HepG2 (cell line): ENCODE measurements at regions not wholly inside any gene's neighbourhood (a gene's known extent, or its start where the extent isn't known, plus 50 kb on each side); places are given as distances from the start of the nearest gene placed in this dataset.

ENCODE experiments used
- ATAC-seq: fragments of 200-7000 bp; cut with Tn5 transposase; 3 replicates; pipeline ENCODE4 v1.9.1; 2020; ENCODE audit warnings: mild to moderate bottlenecking, moderate library complexity
- BruUV-seq: library from RNA; stranded (reverse); fragments of 400-500 nt; replicated peaks from 2 replicates; lab custom pipeline; 2021; lab: Mats Ljungman, UMichigan
- CTCF ChIA-PET: fragments of 300-600 bp; formaldehyde crosslinking; extraction: SDS; loops from one replicate; lab custom pipeline; 2021; ENCODE audit warnings: low total read pairs, inconsistent platforms, low intra/inter-chr PET ratio; lab: Yijun Ruan, JAX
- POLR2A ChIA-PET: fragments of 350-600 bp; sonication (Branson Sonifier 250); formaldehyde crosslinking; loops from one replicate; lab custom pipeline; 2020; ENCODE audit warnings: antibody characterized with exemption, inconsistent platforms; lab: Yijun Ruan, JAX
- DNase-seq: peaks from one replicate; pipeline ENCODE4 v3.0.0-alpha.2; 2015; ENCODE audit warnings: low spot score
- FAIRE-seq: peaks from 3 replicates; lab custom pipeline; 2011; peaks lifted over from hg19 to GRCh38; lab: Jason Lieb, UNC
- H2AFZ ChIP-seq: one replicate; pipeline ENCODE4 v1.6.1; 2011; ENCODE audit warnings: low read length, inconsistent platforms
- H3K27ac ChIP-seq: fragments of 300-600 bp; 3 replicates; pipeline ENCODE4 v1.8.0; 2011; ENCODE audit warnings: mixed run types, mild to moderate bottlenecking, mixed read lengths, low read length, inconsistent platforms; ENCODE audit not compliant: insufficient read depth; ENCODE audit errors: extremely low read length
- H3K27me3 ChIP-seq, 2 experiments: fragments of 200-600 bp in 1 of 2; 2 replicates in 1 of 2; 3 replicates in 1 of 2; pipeline versions ENCODE4 v1.6.0 to v1.8.0; 2011; ENCODE audit warnings: low read length in 2 of 2, mild to moderate bottlenecking in 2 of 2, moderate library complexity in 2 of 2, inconsistent platforms in 1 of 2; ENCODE audit not compliant: insufficient read depth in 2 of 2, control insufficient read depth in 1 of 2
- H3K36me3 ChIP-seq, 2 experiments: fragments of 200-600 bp in 1 of 2; replicated peaks in 1 of 2; 2 replicates in 1 of 2; 3 replicates in 1 of 2; pipeline versions ENCODE4 v1.5.1 to v1.8.0; 2011; ENCODE audit warnings: low read length in 2 of 2, inconsistent platforms in 1 of 2; ENCODE audit not compliant: insufficient read depth in 2 of 2, control insufficient read depth in 1 of 2
- H3K4me1 ChIP-seq: 2 replicates; pipeline ENCODE4 v1.5.1; 2012; ENCODE audit warnings: low read length, inconsistent platforms; ENCODE audit not compliant: insufficient read depth
- H3K4me2 ChIP-seq: 2 replicates; pipeline ENCODE4 v1.6.0; 2011; ENCODE audit warnings: low read depth, low read length, inconsistent platforms
- H3K4me3 ChIP-seq, 3 experiments: fragments of 200-600 bp in 1 of 3; sonication (generic), shearing (Covaris generic) in 1 of 3; replicated peaks in 1 of 3; 2 replicates each; pipeline ENCODE4 v1.5.1; 2011 to 2016; ENCODE audit warnings: low read length in 3 of 3, inconsistent platforms in 2 of 3, low read depth in 2 of 3, mild to moderate bottlenecking in 2 of 3, control low read depth in 1 of 3, mixed read lengths in 1 of 3; ENCODE audit not compliant: insufficient read depth in 1 of 3
- H3K79me2 ChIP-seq: one replicate; pipeline ENCODE4 v1.6.1; 2011; ENCODE audit warnings: low read length, inconsistent platforms; ENCODE audit not compliant: insufficient read depth
- H3K9ac ChIP-seq: 2 replicates; pipeline ENCODE4 v1.6.0; 2011; ENCODE audit warnings: mild to moderate bottlenecking, low read depth, low read length, inconsistent platforms; ENCODE audit not compliant: insufficient read depth
- H3K9me3 ChIP-seq: 2 replicates; pipeline ENCODE4 v1.5.1; 2012; ENCODE audit warnings: mild to moderate bottlenecking, low read length
- H4K20me1 ChIP-seq: 2 replicates; pipeline ENCODE4 v1.6.0; 2011; ENCODE audit warnings: inconsistent platforms, mild to moderate bottlenecking, low read length, moderate library complexity; ENCODE audit not compliant: insufficient read depth
- DNMT1 ChIP-seq: sonication (generic); formaldehyde crosslinking; IDR thresholded peaks from 2 replicates; pipeline ENCODE4 v1.5.1; 2020; ENCODE audit warnings: mild to moderate bottlenecking, missing genetic modification reagents
- ELF4 ChIP-seq: sonication (generic); formaldehyde crosslinking; IDR thresholded peaks from 2 replicates; pipeline ENCODE4 v1.5.0; 2020; ENCODE audit warnings: missing genetic modification reagents, mild to moderate bottlenecking, moderate library complexity, borderline replicate concordance
- ISX ChIP-seq: sonication (generic); formaldehyde crosslinking; conservative IDR thresholded peaks from 2 replicates; pipeline ENCODE4 v1.5.0; 2020; ENCODE audit warnings: missing genetic modification reagents
- NCOR1 ChIP-seq: fragments of 200-600 bp; sonication (generic); IDR thresholded peaks from 2 replicates; pipeline ENCODE4 v1.7.0; 2017; ENCODE audit warnings: antibody characterized with exemption, low read length, borderline replicate concordance
- TCF12 ChIP-seq, 2 experiments: fragments of 450-650 bp in 1 of 2; sonication (generic) in 1 of 2; formaldehyde crosslinking in 1 of 2; IDR thresholded peaks; 2 replicates each; pipeline versions ENCODE4 v1.6.1 to v1.8.0; 2017 to 2022; ENCODE audit warnings: antibody characterized with exemption in 1 of 2, mild to moderate bottlenecking in 1 of 2, missing genetic modification reagents in 1 of 2, moderate library complexity in 1 of 2
- THAP7 ChIP-seq: sonication (generic); formaldehyde crosslinking; IDR thresholded peaks from 2 replicates; pipeline ENCODE4 v1.8.1; 2023; ENCODE audit warnings: mild to moderate bottlenecking, missing genetic modification reagents
- TOE1 ChIP-seq: sonication (generic); formaldehyde crosslinking; IDR thresholded peaks from 2 replicates; pipeline ENCODE4 v1.4.0; 2020; ENCODE audit warnings: mild to moderate bottlenecking, missing genetic modification reagents
- ZFP91 ChIP-seq: sonication (generic); formaldehyde crosslinking; IDR thresholded peaks from 2 replicates; pipeline ENCODE4 v1.9.0; 2022; ENCODE audit warnings: missing genetic modification reagents, mild to moderate bottlenecking, borderline replicate concordance
- ZNF280D ChIP-seq: sonication (generic); formaldehyde crosslinking; IDR thresholded peaks from 2 replicates; pipeline ENCODE4 v1.5.1; 2020; ENCODE audit warnings: mild to moderate bottlenecking, missing genetic modification reagents
- ZNF512B ChIP-seq: sonication (generic); formaldehyde crosslinking; IDR thresholded peaks from 2 replicates; pipeline ENCODE4 v1.5.1; 2020; ENCODE audit warnings: missing genetic modification reagents, mild to moderate bottlenecking, borderline replicate concordance
- WGBS: methylation state at CpG from one replicate; pipeline ENCODE4 v1.1.6; 2017; ENCODE audit warnings: low lambda C conversion rate; 5-methylcytosine and 5-hydroxymethylcytosine counted together
- in situ Hi-C: cut with HindIII; loops from 2 replicates; pipeline ENCODE4 v1.10.0; 2017; ENCODE audit warnings: low pct_unique_long_range_greater_than_20kb; ENCODE audit not compliant: extremely low pct_ligation_motif_present
- intact Hi-C: fragments of 100-400 bp; cut with micrococcal nuclease; formaldehyde crosslinking; loops from one replicate; pipeline ENCODE4 v1.10.0; 2022; ENCODE audit not compliant: unreplicated experiment
- TF ChIP-seq, protein P1 (sequence below): sonication (generic); formaldehyde crosslinking; conservative IDR thresholded peaks from 2 replicates; pipeline ENCODE4 v1.8.0; 2022; ENCODE audit warnings: low read depth, missing genetic modification reagents

DNA sequence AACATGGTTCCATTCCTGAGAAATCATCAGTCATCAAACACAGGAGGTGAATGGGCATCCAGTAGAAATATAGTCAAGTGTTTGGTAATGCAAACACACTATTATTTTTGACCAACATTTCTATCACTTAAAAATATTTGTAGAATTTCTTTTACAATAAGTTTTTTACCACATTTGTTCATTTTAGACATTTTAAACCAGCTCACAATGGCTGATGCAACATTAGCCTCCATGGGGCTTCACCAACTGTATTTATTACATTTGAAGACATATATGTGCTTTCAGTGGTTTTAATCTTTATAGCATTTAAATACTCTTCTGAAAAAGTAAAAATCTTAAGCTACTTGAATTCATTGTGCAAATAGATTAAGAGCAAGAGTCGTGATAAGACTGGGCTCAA lies 1201.4 kb upstream of the TMEM132C start:
- TF ChIP-seq TCF12 (IDR thresholded peaks at IDR 0.05) = no peak
- TF ChIP-seq TCF12 (CRISPR knock-in tag; IDR thresholded peaks at IDR 0.05) = no peak
- TF ChIP-seq ZNF512B (CRISPR knock-in tag) = no peak
- TF ChIP-seq DNMT1 (CRISPR knock-in tag) = no peak
- TF ChIP-seq NCOR1 = no peak
- TF ChIP-seq, protein P1, sequence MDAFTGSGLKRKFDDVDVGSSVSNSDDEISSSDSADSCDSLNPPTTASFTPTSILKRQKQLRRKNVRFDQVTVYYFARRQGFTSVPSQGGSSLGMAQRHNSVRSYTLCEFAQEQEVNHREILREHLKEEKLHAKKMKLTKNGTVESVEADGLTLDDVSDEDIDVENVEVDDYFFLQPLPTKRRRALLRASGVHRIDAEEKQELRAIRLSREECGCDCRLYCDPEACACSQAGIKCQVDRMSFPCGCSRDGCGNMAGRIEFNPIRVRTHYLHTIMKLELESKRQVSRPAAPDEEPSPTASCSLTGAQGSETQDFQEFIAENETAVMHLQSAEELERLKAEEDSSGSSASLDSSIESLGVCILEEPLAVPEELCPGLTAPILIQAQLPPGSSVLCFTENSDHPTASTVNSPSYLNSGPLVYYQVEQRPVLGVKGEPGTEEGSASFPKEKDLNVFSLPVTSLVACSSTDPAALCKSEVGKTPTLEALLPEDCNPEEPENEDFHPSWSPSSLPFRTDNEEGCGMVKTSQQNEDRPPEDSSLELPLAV (CRISPR knock-in tag) = no peak
- no peak for TF ChIP-seq ZNF280D
- no peak for TF ChIP-seq ELF4
- TF ChIP-seq THAP7 (CRISPR knock-in tag) = no peak
- no peak for TF ChIP-seq ISX (CRISPR knock-in tag)
- TF ChIP-seq ZFP91 (CRISPR knock-in tag) = no peak
- TF ChIP-seq TOE1 (CRISPR knock-in tag) = no peak
- FAIRE-seq (no peak), DNase-seq (no peak), ATAC-seq (no peak)
- no TSS peak for BruUV-seq
- H3K4me3 ChIP-seq = no peak overlapping the region
- H3K27ac ChIP-seq = no peak overlapping the region
- ChIA-PET POLR2A (no interaction called here), CTCF (no interaction called here)
- H4K20me1 ChIP-seq = no peaks in the 10 kb centered on the region
- in situ Hi-C loops = no loop called here
- no peaks in the 10 kb centered on the region for H3K4me1 ChIP-seq
- H3K9ac ChIP-seq = no peak overlapping the region
- no peaks in the 10 kb centered on the region for H3K27me3 ChIP-seq
- H3K9me3 ChIP-seq = no peaks in the 10 kb centered on the region
- H3K36me3 ChIP-seq = no peaks in the 10 kb centered on the region
- no peaks in the 10 kb centered on the region for H3K79me2 ChIP-seq
- H2AFZ ChIP-seq = no peak overlapping the region
- H3K4me2 ChIP-seq = no peak overlapping the region
- WGBS = 0% methylated on average over 1 of the region's 1 CpG
- intact Hi-C loops = no loop called here
